ENCODE measurements at regions not wholly inside any gene's neighbourhood (a gene's known extent, or its start where the extent isn't known, plus 50 kb on each side); places are given as distances from the start of the nearest gene placed in this dataset.

DNA sequence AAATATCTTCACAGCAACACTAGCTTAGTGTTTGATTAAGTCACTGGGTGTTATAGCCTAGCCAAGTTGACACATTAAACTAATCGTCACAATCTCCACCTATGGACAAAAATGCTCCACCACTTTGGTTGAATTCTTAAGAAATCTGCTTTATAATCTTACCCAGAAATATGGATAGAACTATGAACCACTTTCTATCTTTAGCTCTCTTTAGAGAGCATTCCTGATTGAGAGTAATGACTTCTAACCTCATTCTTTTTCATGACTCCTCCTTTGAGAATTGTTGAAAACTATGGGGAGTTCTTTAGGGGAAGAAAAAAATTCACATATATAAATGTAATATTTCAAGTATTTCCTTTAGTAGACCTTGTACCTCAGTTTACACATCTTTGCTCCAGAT, 1282.2 kb upstream of the ZEB2 start:
- no peak overlapping the region for H3T11ph ChIP-seq (ENCODE audit: low read length)
- no peak overlapping the region for H4K5ac ChIP-seq (ENCODE audit: insufficient read length, low read depth, low read length)
- H3K79me2 ChIP-seq (ENCODE audit: insufficient read depth, low read length) = no peaks in the 10 kb centered on the region
- H3K9ac ChIP-seq (ENCODE audit: extremely low read depth, insufficient read length, low read length) = no peak overlapping the region
- H4K91ac ChIP-seq (ENCODE audit: insufficient read length, low read depth, low read length) = no peak overlapping the region
- no peak overlapping the region for H2BK12ac ChIP-seq (ENCODE audit: insufficient read length, low read depth, low read length)
- Mint-ChIP-seq H3K27ac (no peak overlapping the region), H3K4me3 (no peak overlapping the region), H3K4me1 (peaks cover 0 to 9% of the 10 kb centered on the region in 2 experiments; a peak in 2 of 4 replicates), H3K27me3 (ENCODE audit: low read depth) (no peaks in the 10 kb centered on the region), H3K9me3 (no peaks in the 10 kb centered on the region), H3K36me3 (ENCODE audit: insufficient read depth in 1 of 3, low read depth in 3 of 3) (no peaks in the 10 kb centered on the region)
- no peak overlapping the region for H3K14ac ChIP-seq (ENCODE audit: insufficient read depth, low read length)
- no peak overlapping the region for H3K18ac ChIP-seq (ENCODE audit: insufficient read length, low read depth, low read length)
- no peak overlapping the region for H2BK5ac ChIP-seq (ENCODE audit: insufficient read length, low read length)
- H3K4me1 ChIP-seq (ENCODE audit: insufficient read depth, low read length) = no peaks in the 10 kb centered on the region
- no peaks in the 10 kb centered on the region for H3K23me2 ChIP-seq (ENCODE audit: insufficient read length, low read depth, low read length, poor library complexity, severe bottlenecking)
- no peaks in the 10 kb centered on the region for H4K20me1 ChIP-seq (ENCODE audit: control insufficient read depth, insufficient read depth, insufficient read length)
- H3K23ac ChIP-seq (ENCODE audit: insufficient read length, low read depth, low read length) = no peak overlapping the region
- no peak overlapping the region for H2BK120ac ChIP-seq (ENCODE audit: low read depth, low read length, poor library complexity, severe bottlenecking)
- H4K8ac ChIP-seq (replicated peaks; ENCODE audit: insufficient read length, low read depth, low read length) = no peak overlapping the region
- H3K9me3 ChIP-seq (ENCODE audit: control insufficient read depth, low read depth, low read length) = no peaks in the 10 kb centered on the region
- no peak overlapping the region for H3K27ac ChIP-seq (ENCODE audit: insufficient read length, low read depth, low read length)
- no peak overlapping the region for H2AFZ ChIP-seq (ENCODE audit: low read length)
- no peaks in the 10 kb centered on the region for H3K27me3 ChIP-seq (ENCODE audit: insufficient read depth, low read length)
- H2AK5ac ChIP-seq (ENCODE audit: insufficient read length, low read length) = no peak overlapping the region
- WGBS (ENCODE audit: extremely low coverage, insufficient read length, low lambda C conversion rate) = no CpG with 5 or more reads among the region's 1 CpG
- no peak for DNase-seq
- H3K4ac ChIP-seq (ENCODE audit: low read depth, low read length) = no peak overlapping the region
- TF ChIP-seq, protein P1, sequence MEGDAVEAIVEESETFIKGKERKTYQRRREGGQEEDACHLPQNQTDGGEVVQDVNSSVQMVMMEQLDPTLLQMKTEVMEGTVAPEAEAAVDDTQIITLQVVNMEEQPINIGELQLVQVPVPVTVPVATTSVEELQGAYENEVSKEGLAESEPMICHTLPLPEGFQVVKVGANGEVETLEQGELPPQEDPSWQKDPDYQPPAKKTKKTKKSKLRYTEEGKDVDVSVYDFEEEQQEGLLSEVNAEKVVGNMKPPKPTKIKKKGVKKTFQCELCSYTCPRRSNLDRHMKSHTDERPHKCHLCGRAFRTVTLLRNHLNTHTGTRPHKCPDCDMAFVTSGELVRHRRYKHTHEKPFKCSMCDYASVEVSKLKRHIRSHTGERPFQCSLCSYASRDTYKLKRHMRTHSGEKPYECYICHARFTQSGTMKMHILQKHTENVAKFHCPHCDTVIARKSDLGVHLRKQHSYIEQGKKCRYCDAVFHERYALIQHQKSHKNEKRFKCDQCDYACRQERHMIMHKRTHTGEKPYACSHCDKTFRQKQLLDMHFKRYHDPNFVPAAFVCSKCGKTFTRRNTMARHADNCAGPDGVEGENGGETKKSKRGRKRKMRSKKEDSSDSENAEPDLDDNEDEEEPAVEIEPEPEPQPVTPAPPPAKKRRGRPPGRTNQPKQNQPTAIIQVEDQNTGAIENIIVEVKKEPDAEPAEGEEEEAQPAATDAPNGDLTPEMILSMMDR (conservative IDR thresholded peaks at IDR 0.05) = no peak
- H2BK15ac ChIP-seq (ENCODE audit: low read depth, low read length) = no peak overlapping the region
- H2BK20ac ChIP-seq (ENCODE audit: low read depth, low read length, poor library complexity, severe bottlenecking) = no peak overlapping the region
- no peak overlapping the region for H3K4me2 ChIP-seq (ENCODE audit: insufficient read depth, insufficient read length, low read length)
- no peak overlapping the region for H3K56ac ChIP-seq (ENCODE audit: insufficient read length, low read depth, low read length)
- H3K79me1 ChIP-seq (ENCODE audit: insufficient read depth, low read depth, low read length, poor library complexity, severe bottlenecking) = no peaks in the 10 kb centered on the region
